GM12801 (cell line): ENCODE measurements at regions not wholly inside any gene's neighbourhood (a gene's known extent, or its start where the extent isn't known, plus 50 kb on each side); places are given as distances from the start of the nearest gene placed in this dataset.

Source experiments
- TF ChIP-seq, protein P1 (sequence below): IDR thresholded peaks from one replicate; pipeline ENCODE4 v1.5.1; 2011; ENCODE audit warnings: control low read depth; ENCODE audit not compliant: insufficient read length; ENCODE audit errors: extremely low read depth

DNA sequence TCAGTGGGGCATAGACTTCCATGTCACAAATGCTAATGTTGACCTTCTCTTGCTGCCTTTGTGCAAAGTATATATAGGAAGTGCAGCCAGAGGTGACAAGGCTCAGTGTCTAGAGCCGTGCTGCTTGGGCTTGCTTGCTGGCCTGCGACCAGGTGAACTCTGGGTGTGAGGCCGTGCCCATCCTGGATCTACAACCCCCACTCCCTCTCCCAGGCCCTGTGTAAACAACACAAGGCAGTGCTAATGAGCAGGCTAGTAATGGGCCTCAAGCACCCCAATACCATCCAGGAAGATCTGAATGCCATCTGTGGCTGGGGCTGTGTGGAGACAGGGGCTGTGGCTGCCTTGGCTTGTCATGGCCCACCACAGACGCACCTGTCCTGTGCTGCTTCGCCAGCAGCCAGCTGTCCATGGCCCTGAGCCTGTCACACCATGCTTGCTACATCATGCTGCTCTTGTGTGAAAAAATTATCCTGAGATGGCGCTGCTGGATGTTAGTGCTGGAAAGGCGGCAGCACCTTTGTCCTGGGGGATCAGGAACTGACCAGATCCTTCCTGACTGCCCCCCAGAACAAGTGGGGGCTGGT is 107.6 kb upstream of the ZNF92 start:
- TF ChIP-seq, protein P1, sequence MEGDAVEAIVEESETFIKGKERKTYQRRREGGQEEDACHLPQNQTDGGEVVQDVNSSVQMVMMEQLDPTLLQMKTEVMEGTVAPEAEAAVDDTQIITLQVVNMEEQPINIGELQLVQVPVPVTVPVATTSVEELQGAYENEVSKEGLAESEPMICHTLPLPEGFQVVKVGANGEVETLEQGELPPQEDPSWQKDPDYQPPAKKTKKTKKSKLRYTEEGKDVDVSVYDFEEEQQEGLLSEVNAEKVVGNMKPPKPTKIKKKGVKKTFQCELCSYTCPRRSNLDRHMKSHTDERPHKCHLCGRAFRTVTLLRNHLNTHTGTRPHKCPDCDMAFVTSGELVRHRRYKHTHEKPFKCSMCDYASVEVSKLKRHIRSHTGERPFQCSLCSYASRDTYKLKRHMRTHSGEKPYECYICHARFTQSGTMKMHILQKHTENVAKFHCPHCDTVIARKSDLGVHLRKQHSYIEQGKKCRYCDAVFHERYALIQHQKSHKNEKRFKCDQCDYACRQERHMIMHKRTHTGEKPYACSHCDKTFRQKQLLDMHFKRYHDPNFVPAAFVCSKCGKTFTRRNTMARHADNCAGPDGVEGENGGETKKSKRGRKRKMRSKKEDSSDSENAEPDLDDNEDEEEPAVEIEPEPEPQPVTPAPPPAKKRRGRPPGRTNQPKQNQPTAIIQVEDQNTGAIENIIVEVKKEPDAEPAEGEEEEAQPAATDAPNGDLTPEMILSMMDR: no peak

DNA sequence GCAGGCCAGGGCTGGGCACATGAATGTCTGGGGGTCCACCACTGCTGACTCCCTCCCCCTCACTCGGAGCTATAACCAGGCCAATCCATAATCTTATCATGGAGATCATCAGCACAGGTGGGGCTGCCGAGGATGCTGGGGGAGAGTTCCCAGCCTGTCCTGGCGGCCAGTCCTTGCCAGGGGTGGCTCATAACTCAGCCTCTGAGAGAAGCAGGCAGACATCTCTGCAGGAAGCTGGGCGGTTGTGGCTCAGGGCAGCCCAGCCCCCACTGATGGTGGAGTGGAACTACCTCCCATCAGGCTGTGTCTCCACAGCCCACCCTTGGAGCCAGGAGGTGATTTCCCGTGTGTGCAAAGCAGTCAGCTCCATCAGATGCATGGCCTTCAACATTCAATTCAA is 109.4 kb upstream of the ZNF92 start:
- TF ChIP-seq, protein P1: no peak

DNA sequence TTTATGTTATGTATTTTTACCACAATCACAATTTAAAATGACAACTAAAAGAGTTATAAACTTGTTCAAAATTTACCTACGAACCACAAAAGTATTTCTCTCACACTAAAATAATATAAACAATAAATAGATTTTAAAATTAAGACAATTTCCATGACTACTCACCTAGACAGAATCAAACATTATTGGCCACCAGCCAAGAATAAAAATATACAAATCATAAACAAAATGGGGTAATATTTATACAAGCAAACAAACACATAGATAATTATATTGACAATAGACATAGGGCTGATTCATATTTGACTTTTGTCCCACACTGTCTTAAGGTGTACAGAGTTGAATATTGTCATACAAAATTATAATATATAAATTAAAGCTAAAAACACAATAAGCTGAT is 119.6 kb upstream of the ZNF92 start:
- TF ChIP-seq, protein P1: no peak

DNA sequence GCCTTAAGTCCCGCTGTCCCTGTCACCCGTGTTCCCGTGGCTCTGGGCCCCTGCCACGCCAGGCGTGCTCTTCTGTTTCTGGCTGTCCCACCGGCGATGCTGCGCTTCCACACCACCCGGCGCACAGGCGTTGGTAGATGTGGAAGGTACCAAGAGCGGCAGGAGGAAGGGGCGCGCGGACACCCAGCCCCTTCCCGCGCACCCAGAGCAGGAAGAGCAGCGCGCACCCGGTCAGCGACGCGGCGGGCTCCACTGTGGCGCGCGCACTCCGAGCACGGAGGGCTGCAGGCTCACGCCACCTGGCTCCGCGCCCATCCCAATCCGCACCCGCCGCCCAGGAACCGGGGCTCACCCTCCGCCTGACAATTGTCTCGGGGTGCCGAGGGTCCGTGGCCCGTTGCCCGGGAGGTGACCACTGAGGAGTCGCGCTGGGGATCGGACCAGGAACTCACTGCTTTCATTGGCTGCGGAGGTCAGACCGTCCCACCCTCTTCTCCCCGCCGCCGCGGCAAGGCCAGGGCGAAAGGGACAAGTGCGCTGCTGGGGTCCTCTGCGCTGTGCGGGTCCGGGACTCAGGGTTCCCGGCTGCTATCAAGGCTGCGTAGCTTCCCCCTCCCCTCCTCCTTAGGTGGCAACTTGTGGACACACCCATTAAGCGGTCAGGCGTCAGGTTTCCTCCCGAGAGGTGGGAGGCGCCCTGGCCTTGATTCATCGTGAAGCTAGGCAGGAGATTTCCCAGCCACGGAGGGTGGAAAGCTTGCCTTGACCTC is 121.6 kb upstream of the ZNF92 start:
- TF ChIP-seq, protein P1: no peak

DNA sequence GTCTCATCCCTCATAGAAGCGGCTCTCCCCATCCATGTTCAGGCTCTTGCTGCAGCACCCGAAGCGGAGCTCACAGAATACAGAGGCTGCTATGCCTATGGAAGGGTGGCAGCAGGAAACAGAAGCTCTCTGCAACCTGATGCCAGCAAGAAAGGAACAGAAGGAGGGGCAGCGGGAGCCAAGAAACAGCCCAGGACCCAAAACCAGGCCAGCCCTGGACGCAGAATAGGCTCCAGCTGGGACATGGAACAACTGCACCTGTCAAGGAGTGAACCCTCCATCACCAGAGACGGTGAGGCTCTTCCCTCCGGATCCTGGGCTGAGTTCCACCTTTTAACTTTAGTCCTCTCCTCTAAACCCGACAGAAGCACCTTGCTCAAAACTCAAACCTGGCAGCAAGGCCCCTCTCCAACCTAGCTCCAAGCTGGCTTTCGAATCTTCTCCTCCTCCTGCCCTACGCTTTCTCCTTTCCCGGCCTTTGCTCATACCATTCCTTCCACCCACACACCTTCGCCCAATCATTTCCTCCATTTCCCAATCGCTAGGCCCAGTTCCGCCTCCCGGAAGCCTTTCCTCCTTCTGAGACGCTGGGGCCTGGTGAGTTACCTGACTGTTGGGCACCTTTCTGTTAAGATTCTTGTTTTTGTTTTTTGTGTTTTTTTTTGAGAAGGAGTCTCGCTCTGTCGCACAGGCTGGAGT is 122.8 kb upstream of the ZNF92 start:
- TF ChIP-seq, protein P1: no peak

DNA sequence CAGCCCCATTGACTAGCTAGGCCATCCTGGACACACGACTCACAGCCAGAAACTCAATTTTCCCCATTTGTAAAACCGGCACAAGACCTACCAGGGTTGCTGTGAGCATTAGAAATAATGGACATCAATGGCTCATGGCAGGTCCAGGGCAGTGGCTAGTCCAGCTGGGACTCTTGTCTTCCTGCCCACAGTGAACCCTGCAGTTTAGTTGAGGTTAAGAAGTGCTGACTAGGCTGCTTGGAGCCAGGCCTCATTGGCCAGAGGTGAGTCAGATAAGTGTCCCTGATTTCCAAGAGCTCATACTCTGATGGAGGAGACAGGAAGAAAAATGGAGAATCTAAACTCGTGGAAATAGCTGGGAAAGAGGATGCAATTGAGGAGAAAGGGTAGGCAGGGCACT is 123.4 kb upstream of the ZNF92 start:
- TF ChIP-seq, protein P1: no peak

DNA sequence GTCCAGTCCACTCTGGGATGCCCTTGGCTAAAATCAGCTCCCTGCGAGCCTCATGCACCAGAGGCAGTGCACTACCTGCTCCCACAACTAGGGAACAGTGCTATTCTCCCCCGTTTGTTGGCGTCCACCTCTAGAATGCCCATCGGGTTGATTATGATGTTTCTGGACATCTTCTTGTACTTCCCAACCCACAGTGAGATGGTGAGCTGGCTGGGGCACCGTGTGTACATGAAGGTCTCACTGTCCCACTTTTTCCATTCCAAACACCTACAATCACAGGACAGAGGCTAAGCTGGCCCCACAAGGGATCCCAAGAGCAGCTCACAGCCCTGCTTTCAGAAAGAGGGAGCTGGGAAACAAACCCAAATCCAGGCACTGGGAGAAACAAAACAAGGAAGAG is 126.2 kb upstream of the ZNF92 start:
- TF ChIP-seq, protein P1: no peak
